H1 (cell line): ENCODE measurements at regions not wholly inside any gene's neighbourhood (a gene's known extent, or its start where the extent isn't known, plus 50 kb on each side); places are given as distances from the start of the nearest gene placed in this dataset.
"Not testable (repeated sequence)": the region's sequence is repeated elsewhere in the genome, so short reads cannot be mapped to it uniquely, and the experiment has no call there.

ENCODE experiments used
- EP300 ChIP-seq, 2 experiments: IDR thresholded peaks; 1 replicate in 1 of 2; 2 replicates in 1 of 2; pipeline ENCODE4 v1.6.1; 2011 to 2012; ENCODE audit warnings: low read depth in 2 of 2, low read length in 2 of 2, mild to moderate bottlenecking in 2 of 2, borderline replicate concordance in 1 of 2, inconsistent platforms in 1 of 2, moderate library complexity in 1 of 2
- EZH2 ChIP-seq: fragments of 200-600 bp; sonication (generic); IDR thresholded peaks from 2 replicates; pipeline ENCODE4 v1.7.1; 2012; ENCODE audit warnings: low read depth, mild to moderate bottlenecking, moderate library complexity, low read length, inconsistent platforms; ENCODE audit not compliant: severe bottlenecking
- TF ChIP-seq, protein P1 (sequence below), 3 experiments: IDR thresholded peaks; 1 replicate in 2 of 3; 2 replicates in 1 of 3; pipeline versions ENCODE4 v1.5.1 to v1.6.1; 2011; ENCODE audit warnings: low read length in 3 of 3, mild to moderate bottlenecking in 3 of 3, inconsistent platforms in 2 of 3, low read depth in 1 of 3, moderate library complexity in 1 of 3; ENCODE audit not compliant: insufficient read depth in 1 of 3; ENCODE audit errors: control extremely low read depth in 1 of 3
- TF ChIP-seq, protein P2 (sequence below): IDR thresholded peaks from 2 replicates; pipeline ENCODE4 v1.6.1; 2011; ENCODE audit warnings: low read length, improper control_type of control experiment

DNA sequence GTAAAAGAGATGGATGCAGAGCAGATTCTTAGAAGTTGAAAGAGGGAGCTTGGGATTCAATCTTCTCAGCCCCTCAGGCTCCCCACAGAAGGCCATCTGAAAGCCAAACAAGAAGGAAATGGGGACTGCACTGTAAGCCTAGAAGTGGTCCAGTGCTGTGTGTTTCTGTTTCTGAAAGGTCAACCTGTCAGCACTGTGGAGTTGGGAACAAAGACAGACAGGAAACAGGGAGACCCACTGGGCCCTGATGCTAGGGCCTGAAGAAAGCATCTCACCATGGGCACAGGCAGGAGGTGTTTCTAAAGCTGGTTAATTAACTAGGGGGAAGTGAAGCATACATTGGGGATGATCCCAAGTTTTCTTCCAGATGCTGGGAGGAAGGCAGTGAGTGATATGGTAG lies 62.5 kb upstream of the CDC42EP3 start:
- TF ChIP-seq, protein P1, sequence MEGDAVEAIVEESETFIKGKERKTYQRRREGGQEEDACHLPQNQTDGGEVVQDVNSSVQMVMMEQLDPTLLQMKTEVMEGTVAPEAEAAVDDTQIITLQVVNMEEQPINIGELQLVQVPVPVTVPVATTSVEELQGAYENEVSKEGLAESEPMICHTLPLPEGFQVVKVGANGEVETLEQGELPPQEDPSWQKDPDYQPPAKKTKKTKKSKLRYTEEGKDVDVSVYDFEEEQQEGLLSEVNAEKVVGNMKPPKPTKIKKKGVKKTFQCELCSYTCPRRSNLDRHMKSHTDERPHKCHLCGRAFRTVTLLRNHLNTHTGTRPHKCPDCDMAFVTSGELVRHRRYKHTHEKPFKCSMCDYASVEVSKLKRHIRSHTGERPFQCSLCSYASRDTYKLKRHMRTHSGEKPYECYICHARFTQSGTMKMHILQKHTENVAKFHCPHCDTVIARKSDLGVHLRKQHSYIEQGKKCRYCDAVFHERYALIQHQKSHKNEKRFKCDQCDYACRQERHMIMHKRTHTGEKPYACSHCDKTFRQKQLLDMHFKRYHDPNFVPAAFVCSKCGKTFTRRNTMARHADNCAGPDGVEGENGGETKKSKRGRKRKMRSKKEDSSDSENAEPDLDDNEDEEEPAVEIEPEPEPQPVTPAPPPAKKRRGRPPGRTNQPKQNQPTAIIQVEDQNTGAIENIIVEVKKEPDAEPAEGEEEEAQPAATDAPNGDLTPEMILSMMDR (IDR thresholded peaks at IDR 0.05; ENCODE audit: control extremely low read depth in 1 of 3, insufficient read depth in 1 of 3, low read depth in 1 of 3, low read length in 3 of 3) = not testable (repeated sequence)
- TF ChIP-seq EP300 (IDR thresholded peaks at IDR 0.05; ENCODE audit: borderline replicate concordance in 1 of 2, low read depth in 2 of 2, low read length in 2 of 2); EZH2: not testable (repeated sequence)
- TF ChIP-seq, protein P2, sequence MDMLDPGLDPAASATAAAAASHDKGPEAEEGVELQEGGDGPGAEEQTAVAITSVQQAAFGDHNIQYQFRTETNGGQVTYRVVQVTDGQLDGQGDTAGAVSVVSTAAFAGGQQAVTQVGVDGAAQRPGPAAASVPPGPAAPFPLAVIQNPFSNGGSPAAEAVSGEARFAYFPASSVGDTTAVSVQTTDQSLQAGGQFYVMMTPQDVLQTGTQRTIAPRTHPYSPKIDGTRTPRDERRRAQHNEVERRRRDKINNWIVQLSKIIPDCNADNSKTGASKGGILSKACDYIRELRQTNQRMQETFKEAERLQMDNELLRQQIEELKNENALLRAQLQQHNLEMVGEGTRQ = not testable (repeated sequence)
